WTC11 (cell line): ENCODE measurements at regions not wholly inside any gene's neighbourhood (a gene's known extent, or its start where the extent isn't known, plus 50 kb on each side); places are given as distances from the start of the nearest gene placed in this dataset.

ENCODE experiments used
- ATAC-seq: fragments of 200-7000 bp; cut with Tn5 transposase; 2 replicates; pipeline ENCODE4 v1.10.0; 2021; ENCODE audit warnings: mild to moderate bottlenecking, moderate library complexity
- CTCF ChIA-PET: fragments of 300-600 bp; sonication (Branson Sonifier 250); formaldehyde crosslinking; loops from one replicate; lab custom pipeline; 2021; ENCODE audit warnings: antibody characterized with exemption; lab: Charles Lee
- POLR2A ChIA-PET: fragments of 350-600 bp; sonication (Branson Sonifier 250); formaldehyde crosslinking; loops from one replicate; lab custom pipeline; 2021; ENCODE audit warnings: antibody characterized with exemption; lab: Charles Lee
- DNase-seq: peaks from one replicate; pipeline ENCODE4 v3.0.0; 2021; ENCODE audit warnings: low spot score
- H3K27ac Mint-ChIP-seq: 2 replicates; pipeline ENCODE4 v1.8.0; 2021; ENCODE audit warnings: mixed read lengths
- H3K27me3 Mint-ChIP-seq: 2 replicates; pipeline ENCODE4 v1.8.0; 2021; ENCODE audit warnings: low read depth, mild to moderate bottlenecking, moderate library complexity, mixed read lengths
- H3K36me3 Mint-ChIP-seq: 2 replicates; pipeline ENCODE4 v1.8.0; 2021; ENCODE audit warnings: mixed read lengths
- H3K4me1 Mint-ChIP-seq: 2 replicates; pipeline ENCODE4 v1.8.0; 2022; ENCODE audit warnings: mixed read lengths
- H3K4me3 Mint-ChIP-seq: 2 replicates; pipeline ENCODE4 v1.8.0; 2021; ENCODE audit warnings: mild to moderate bottlenecking, moderate library complexity, mixed read lengths
- H3K9me3 Mint-ChIP-seq: 2 replicates; pipeline ENCODE4 v1.8.0; 2021; ENCODE audit warnings: mixed read lengths
- CBFB ChIP-seq: sonication (generic); formaldehyde crosslinking; IDR thresholded peaks from 2 replicates; pipeline ENCODE4 v1.8.1; 2022; ENCODE audit warnings: mild to moderate bottlenecking, low read depth, missing genetic modification reagents
- ELF4 ChIP-seq: sonication (generic); formaldehyde crosslinking; IDR thresholded peaks from 2 replicates; pipeline ENCODE4 v1.8.1; 2022; ENCODE audit warnings: low read depth, mild to moderate bottlenecking, moderate library complexity, missing genetic modification reagents
- GABPB1 ChIP-seq: sonication (generic); formaldehyde crosslinking; IDR thresholded peaks from 2 replicates; pipeline ENCODE4 v1.8.1; 2023; ENCODE audit warnings: mild to moderate bottlenecking, missing genetic modification reagents
- GTF2I ChIP-seq: fragments of 250-450 bp; sonication (Bioruptor Pico); conservative IDR thresholded peaks from 2 replicates; pipeline ENCODE4 v1.4.0; 2021; ENCODE audit warnings: mild to moderate bottlenecking
- HMGA2 ChIP-seq: fragments of 250-450 bp; sonication (Bioruptor Pico); IDR thresholded peaks from 2 replicates; pipeline ENCODE4 v1.4.0; 2021; ENCODE audit warnings: mild to moderate bottlenecking, moderate library complexity
- IRF1 ChIP-seq: sonication (generic); formaldehyde crosslinking; IDR thresholded peaks from 2 replicates; pipeline ENCODE4 v1.8.0; 2023; ENCODE audit warnings: missing genetic modification reagents
- KAT7 ChIP-seq: sonication (generic); formaldehyde crosslinking; IDR thresholded peaks from 2 replicates; pipeline ENCODE4 v1.8.1; 2023; ENCODE audit warnings: missing genetic modification reagents, mild to moderate bottlenecking, borderline replicate concordance
- OVOL2 ChIP-seq: fragments of 250-450 bp; sonication (Bioruptor Pico); IDR thresholded peaks from 2 replicates; pipeline ENCODE4 v1.9.0; 2021; ENCODE audit warnings: mild to moderate bottlenecking, borderline replicate concordance
- SOX15 ChIP-seq: fragments of 250-450 bp; sonication (Bioruptor Pico); IDR thresholded peaks from 2 replicates; pipeline ENCODE4 v1.9.0; 2021; ENCODE audit warnings: mild to moderate bottlenecking
- TEAD1 ChIP-seq: sonication (generic); formaldehyde crosslinking; IDR thresholded peaks from 2 replicates; pipeline ENCODE4 v1.8.0; 2022; ENCODE audit warnings: mild to moderate bottlenecking, missing genetic modification reagents
- TEAD4 ChIP-seq: sonication (generic); formaldehyde crosslinking; IDR thresholded peaks from 2 replicates; pipeline ENCODE4 v1.8.0; 2022; ENCODE audit warnings: mild to moderate bottlenecking, missing genetic modification reagents
- ZNF396 ChIP-seq: fragments of 250-450 bp; sonication (Bioruptor Pico); IDR thresholded peaks from 2 replicates; pipeline ENCODE4 v1.8.0; 2021; ENCODE audit warnings: mild to moderate bottlenecking, moderate library complexity, borderline replicate concordance
- ZNF416 ChIP-seq: fragments of 250-450 bp; sonication (Bioruptor Pico); IDR thresholded peaks from 2 replicates; pipeline ENCODE4 v1.9.0; 2021; ENCODE audit warnings: mild to moderate bottlenecking, inconsistent platforms
- ZNF425 ChIP-seq: fragments of 250-450 bp; sonication (Bioruptor Pico); conservative IDR thresholded peaks from 2 replicates; pipeline ENCODE4 v1.9.0; 2021; ENCODE audit warnings: mild to moderate bottlenecking
- TF ChIP-seq, protein P1 (sequence below): sonication (generic); formaldehyde crosslinking; IDR thresholded peaks from 2 replicates; pipeline ENCODE4 v1.8.1; 2022; ENCODE audit warnings: missing genetic modification reagents, borderline replicate concordance
- TF ChIP-seq, protein P2 (sequence below): fragments of 250-450 bp; sonication (Bioruptor Pico); IDR thresholded peaks from 2 replicates; pipeline ENCODE4 v1.9.0; 2021; ENCODE audit warnings: mild to moderate bottlenecking, borderline replicate concordance
- TF ChIP-seq, protein P3 (sequence below): sonication (generic); formaldehyde crosslinking; IDR thresholded peaks from 2 replicates; pipeline ENCODE4 v1.8.0; 2022; ENCODE audit warnings: mild to moderate bottlenecking, missing genetic modification reagents
- TF ChIP-seq, protein P4 (sequence below): sonication (generic); formaldehyde crosslinking; conservative IDR thresholded peaks from 2 replicates; pipeline ENCODE4 v1.8.1; 2022; ENCODE audit warnings: mild to moderate bottlenecking, missing genetic modification reagents
- TF ChIP-seq, protein P5 (sequence below): fragments of 250-450 bp; sonication (Bioruptor Pico); IDR thresholded peaks from 2 replicates; pipeline ENCODE4 v1.9.0; 2021; ENCODE audit warnings: mild to moderate bottlenecking

DNA sequence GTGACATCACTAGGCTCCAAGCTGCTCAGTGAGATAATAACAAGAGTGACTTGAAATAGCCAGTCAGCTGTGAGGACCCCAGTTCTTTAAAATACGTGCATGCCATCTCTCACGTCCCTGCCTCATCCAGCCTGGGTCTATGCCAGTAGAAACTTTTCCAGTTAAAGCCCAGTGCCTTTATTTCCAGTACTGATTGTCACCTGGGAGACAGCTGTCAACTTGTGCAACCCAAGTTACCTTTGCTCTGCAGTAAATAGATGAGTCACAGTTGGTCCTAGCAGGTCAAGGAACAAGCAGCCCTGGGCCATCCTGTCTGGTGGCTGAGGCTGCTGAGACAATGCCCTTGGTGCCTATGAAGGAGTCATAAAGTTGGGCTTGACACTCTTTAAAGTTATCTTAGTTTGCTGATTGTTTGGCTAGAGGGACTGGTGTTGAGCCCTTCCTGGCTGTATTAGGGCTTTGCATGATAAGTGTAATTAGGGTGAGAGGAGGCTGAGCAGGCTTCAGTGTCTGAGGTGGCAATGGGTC lies 228.7 kb downstream of the LACC1 start:
- POLR2A ChIA-PET: no interaction called here
- CTCF ChIA-PET: no interaction called here
- Mint-ChIP-seq H3K36me3 (peaks cover 5% of the 10 kb centered on the region), H3K4me3 (no peak overlapping the region), H3K27me3 (peaks cover 7% of the 10 kb centered on the region), H3K27ac (no peak overlapping the region), H3K4me1 (peaks cover 14% of the 10 kb centered on the region), H3K9me3 (peaks cover 8% of the 10 kb centered on the region)
- ATAC-seq (no peak), DNase-seq (no peak)
- TF ChIP-seq ZNF425 (no peak), GTF2I (CRISPR knock-in tag) (no peak), CBFB (CRISPR knock-in tag) (no peak), ELF4 (no peak), TEAD4 (CRISPR knock-in tag) (no peak), TEAD1 (CRISPR knock-in tag) (no peak), IRF1 (no peak), KAT7 (CRISPR knock-in tag) (no peak), OVOL2 (CRISPR knock-in tag) (no peak), SOX15 (no peak), ZNF416 (CRISPR knock-in tag) (no peak), GABPB1 (no peak), ZNF396 (CRISPR knock-in tag) (no peak), HMGA2 (CRISPR knock-in tag) (no peak)
- TF ChIP-seq, protein P1, sequence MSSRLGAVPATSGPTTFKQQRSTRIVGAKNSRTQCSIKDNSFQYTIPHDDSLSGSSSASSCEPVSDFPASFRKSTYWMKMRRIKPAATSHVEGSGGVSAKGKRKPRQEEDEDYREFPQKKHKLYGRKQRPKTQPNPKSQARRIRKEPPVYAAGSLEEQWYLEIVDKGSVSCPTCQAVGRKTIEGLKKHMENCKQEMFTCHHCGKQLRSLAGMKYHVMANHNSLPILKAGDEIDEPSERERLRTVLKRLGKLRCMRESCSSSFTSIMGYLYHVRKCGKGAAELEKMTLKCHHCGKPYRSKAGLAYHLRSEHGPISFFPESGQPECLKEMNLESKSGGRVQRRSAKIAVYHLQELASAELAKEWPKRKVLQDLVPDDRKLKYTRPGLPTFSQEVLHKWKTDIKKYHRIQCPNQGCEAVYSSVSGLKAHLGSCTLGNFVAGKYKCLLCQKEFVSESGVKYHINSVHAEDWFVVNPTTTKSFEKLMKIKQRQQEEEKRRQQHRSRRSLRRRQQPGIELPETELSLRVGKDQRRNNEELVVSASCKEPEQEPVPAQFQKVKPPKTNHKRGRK: no peak
- TF ChIP-seq, protein P2, sequence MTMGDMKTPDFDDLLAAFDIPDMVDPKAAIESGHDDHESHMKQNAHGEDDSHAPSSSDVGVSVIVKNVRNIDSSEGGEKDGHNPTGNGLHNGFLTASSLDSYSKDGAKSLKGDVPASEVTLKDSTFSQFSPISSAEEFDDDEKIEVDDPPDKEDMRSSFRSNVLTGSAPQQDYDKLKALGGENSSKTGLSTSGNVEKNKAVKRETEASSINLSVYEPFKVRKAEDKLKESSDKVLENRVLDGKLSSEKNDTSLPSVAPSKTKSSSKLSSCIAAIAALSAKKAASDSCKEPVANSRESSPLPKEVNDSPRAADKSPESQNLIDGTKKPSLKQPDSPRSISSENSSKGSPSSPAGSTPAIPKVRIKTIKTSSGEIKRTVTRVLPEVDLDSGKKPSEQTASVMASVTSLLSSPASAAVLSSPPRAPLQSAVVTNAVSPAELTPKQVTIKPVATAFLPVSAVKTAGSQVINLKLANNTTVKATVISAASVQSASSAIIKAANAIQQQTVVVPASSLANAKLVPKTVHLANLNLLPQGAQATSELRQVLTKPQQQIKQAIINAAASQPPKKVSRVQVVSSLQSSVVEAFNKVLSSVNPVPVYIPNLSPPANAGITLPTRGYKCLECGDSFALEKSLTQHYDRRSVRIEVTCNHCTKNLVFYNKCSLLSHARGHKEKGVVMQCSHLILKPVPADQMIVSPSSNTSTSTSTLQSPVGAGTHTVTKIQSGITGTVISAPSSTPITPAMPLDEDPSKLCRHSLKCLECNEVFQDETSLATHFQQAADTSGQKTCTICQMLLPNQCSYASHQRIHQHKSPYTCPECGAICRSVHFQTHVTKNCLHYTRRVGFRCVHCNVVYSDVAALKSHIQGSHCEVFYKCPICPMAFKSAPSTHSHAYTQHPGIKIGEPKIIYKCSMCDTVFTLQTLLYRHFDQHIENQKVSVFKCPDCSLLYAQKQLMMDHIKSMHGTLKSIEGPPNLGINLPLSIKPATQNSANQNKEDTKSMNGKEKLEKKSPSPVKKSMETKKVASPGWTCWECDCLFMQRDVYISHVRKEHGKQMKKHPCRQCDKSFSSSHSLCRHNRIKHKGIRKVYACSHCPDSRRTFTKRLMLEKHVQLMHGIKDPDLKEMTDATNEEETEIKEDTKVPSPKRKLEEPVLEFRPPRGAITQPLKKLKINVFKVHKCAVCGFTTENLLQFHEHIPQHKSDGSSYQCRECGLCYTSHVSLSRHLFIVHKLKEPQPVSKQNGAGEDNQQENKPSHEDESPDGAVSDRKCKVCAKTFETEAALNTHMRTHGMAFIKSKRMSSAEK (CRISPR knock-in tag): no peak
- TF ChIP-seq, protein P3, sequence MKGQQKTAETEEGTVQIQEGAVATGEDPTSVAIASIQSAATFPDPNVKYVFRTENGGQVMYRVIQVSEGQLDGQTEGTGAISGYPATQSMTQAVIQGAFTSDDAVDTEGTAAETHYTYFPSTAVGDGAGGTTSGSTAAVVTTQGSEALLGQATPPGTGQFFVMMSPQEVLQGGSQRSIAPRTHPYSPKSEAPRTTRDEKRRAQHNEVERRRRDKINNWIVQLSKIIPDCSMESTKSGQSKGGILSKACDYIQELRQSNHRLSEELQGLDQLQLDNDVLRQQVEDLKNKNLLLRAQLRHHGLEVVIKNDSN (CRISPR knock-in tag): no peak
- TF ChIP-seq, protein P4, sequence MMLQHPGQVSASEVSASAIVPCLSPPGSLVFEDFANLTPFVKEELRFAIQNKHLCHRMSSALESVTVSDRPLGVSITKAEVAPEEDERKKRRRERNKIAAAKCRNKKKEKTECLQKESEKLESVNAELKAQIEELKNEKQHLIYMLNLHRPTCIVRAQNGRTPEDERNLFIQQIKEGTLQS (CRISPR knock-in tag): no peak
- TF ChIP-seq, protein P5, sequence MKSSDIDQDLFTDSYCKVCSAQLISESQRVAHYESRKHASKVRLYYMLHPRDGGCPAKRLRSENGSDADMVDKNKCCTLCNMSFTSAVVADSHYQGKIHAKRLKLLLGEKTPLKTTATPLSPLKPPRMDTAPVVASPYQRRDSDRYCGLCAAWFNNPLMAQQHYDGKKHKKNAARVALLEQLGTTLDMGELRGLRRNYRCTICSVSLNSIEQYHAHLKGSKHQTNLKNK (CRISPR knock-in tag): no peak
